ENCODE measurements at regions not wholly inside any gene's neighbourhood (a gene's known extent, or its start where the extent isn't known, plus 50 kb on each side); places are given as distances from the start of the nearest gene placed in this dataset.

- H3K9me3 Mint-ChIP-seq, result no peaks in the 10 kb centered on the region
- no peaks in the 10 kb centered on the region for H3K36me3 Mint-ChIP-seq (ENCODE audit: low read depth)
- peaks cover 8% of the 10 kb centered on the region for H3K4me1 Mint-ChIP-seq
- no peak overlapping the region for H3K4me3 Mint-ChIP-seq
- no peak for TF ChIP-seq CTCF (IDR thresholded peaks at IDR 0.05; ENCODE audit: unreplicated experiment in 3 of 3)
- peaks cover 59% of the 10 kb centered on the region for H3K27me3 Mint-ChIP-seq (ENCODE audit: low read depth)
- H3K27ac Mint-ChIP-seq, result no peak overlapping the region
Measured at GRCh38 chr22:49286181-49286760, 541.4 kb downstream of the BRD1 start.

GRCh38 chr22:49284931-49285330 lies 542.7 kb downstream of the BRD1 start:
- no peaks in the 10 kb centered on the region for H3K36me3 Mint-ChIP-seq (ENCODE audit: low read depth)
- no peak overlapping the region for H3K27ac Mint-ChIP-seq
- H3K4me1 Mint-ChIP-seq, result peaks cover 1% of the 10 kb centered on the region
- H3K4me3 Mint-ChIP-seq, result no peak overlapping the region
- H3K9me3 Mint-ChIP-seq, result peaks cover 8% of the 10 kb centered on the region
- TF ChIP-seq CTCF (IDR thresholded peaks at IDR 0.05; ENCODE audit: unreplicated experiment in 3 of 3), result no peak
- H3K27me3 Mint-ChIP-seq (ENCODE audit: low read depth), result peaks cover 61% of the 10 kb centered on the region

GRCh38 chr22:49284056-49284784 lies 543.5 kb downstream of the BRD1 start:
- Mint-ChIP-seq H3K27ac (no peak overlapping the region), H3K36me3 (ENCODE audit: low read depth) (no peaks in the 10 kb centered on the region), H3K4me1 (no peaks in the 10 kb centered on the region), H3K4me3 (no peak overlapping the region), H3K9me3 (peaks cover 9% of the 10 kb centered on the region), H3K27me3 (ENCODE audit: low read depth) (peaks cover 63% of the 10 kb centered on the region)
- no peak for TF ChIP-seq CTCF (IDR thresholded peaks at IDR 0.05; ENCODE audit: unreplicated experiment in 3 of 3)

DNA sequence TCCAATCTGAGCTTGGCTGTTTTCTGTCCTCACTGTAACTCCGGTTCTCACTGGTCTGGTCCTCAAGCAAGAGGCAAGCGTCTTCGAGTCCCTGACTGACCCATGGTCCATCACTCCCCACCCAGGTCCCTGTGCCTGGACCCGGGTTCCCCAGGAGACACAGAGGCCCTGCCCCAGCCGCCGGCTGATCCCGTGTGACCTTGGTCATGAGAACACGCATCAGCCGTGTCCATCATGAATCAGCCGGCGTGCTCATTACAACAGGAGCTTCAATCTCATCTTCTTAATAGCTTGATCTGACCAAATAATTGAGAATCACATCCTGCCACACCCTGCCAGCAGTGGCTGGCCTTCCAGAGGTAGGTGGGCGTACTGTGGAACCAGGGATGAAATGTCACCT lies 545.1 kb downstream of the BRD1 start:
- peaks cover 9% of the 10 kb centered on the region for H3K9me3 Mint-ChIP-seq
- H3K4me3 Mint-ChIP-seq, result no peak overlapping the region
- TF ChIP-seq CTCF (IDR thresholded peaks at IDR 0.05; ENCODE audit: unreplicated experiment in 3 of 3), result no peak
- H3K4me1 Mint-ChIP-seq, result no peaks in the 10 kb centered on the region
- H3K27me3 Mint-ChIP-seq (ENCODE audit: low read depth), result peaks cover 65% of the 10 kb centered on the region
- H3K36me3 Mint-ChIP-seq (ENCODE audit: low read depth), result no peaks in the 10 kb centered on the region
- no peak overlapping the region for H3K27ac Mint-ChIP-seq

DNA sequence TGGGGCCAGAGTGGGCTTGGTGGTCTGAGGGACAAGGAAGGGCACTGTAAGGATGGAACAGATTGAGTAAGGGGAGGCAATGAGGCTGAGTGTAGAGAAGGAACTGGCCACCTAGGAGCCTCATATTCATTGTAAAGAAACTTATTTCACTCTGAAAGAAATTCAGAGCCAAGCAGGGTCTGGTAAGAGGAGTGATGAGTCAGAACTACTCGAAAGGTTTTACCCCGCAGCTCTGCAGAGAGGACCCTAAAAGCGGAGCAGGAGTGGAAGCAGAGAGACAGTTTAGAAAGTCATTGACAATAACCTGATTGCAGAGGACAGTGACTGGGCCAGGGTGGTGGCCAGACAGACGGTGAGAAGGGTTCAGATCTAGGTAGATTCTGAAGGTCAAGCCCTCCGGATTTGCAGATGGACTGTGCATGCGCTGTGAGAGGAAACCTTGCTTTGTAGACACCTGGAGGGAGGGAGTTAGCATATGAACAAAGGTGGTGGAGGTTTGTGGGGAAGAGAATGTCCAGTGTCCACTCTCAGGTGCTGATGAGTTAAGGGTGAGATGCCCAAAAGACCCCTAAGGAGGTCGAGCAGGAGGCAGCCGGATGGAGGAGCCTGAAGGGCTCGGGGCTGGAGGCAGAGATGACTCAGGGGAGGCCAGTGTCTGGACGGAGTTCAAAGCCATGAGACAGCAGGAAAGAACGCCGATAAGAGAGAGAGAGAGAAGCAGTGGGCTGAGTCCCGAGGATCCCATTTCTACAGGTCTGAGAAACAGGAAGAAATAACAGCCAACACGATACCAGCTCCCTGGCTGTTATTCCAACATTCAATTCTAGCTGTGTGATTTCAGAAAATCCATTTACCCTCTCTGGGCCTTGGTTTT lies 546.0 kb downstream of the BRD1 start:
- peaks cover 9% of the 10 kb centered on the region for H3K9me3 Mint-ChIP-seq
- H3K36me3 Mint-ChIP-seq (ENCODE audit: low read depth), result no peaks in the 10 kb centered on the region
- H3K4me3 Mint-ChIP-seq, result no peak overlapping the region
- H3K27me3 Mint-ChIP-seq (ENCODE audit: low read depth), result peaks cover 65% of the 10 kb centered on the region
- no peak for TF ChIP-seq CTCF (IDR thresholded peaks at IDR 0.05; ENCODE audit: unreplicated experiment in 3 of 3)
- H3K4me1 Mint-ChIP-seq, result no peaks in the 10 kb centered on the region
- no peak overlapping the region for H3K27ac Mint-ChIP-seq

All from nephron (organoid).